ENCODE measurements at regions not wholly inside any gene's neighbourhood (a gene's known extent, or its start where the extent isn't known, plus 50 kb on each side); places are given as distances from the start of the nearest gene placed in this dataset.

- ChIA-PET CTCF (no interaction called here), POLR2A (no interaction called here)
- Mint-ChIP-seq H3K4me1 (ENCODE audit: low read depth, unreplicated experiment) (no peaks in the 10 kb centered on the region), H3K27ac (ENCODE audit: unreplicated experiment) (no peak overlapping the region), H3K36me3 (ENCODE audit: insufficient read depth, unreplicated experiment) (no peaks in the 10 kb centered on the region), H3K9me3 (ENCODE audit: unreplicated experiment) (peaks cover 26% of the 10 kb centered on the region), H3K4me3 (ENCODE audit: unreplicated experiment) (no peak overlapping the region), H3K27me3 (ENCODE audit: insufficient read depth, unreplicated experiment) (peaks cover 3% of the 10 kb centered on the region)
- no peaks in the 10 kb centered on the region for H3K27me3 ChIP-seq (replicated peaks; ENCODE audit: control insufficient read depth, insufficient read depth, low read length)
- BruUV-seq (replicated peaks), result no TSS peak
- peaks cover 6% of the 10 kb centered on the region for H3K9me3 ChIP-seq
- no peak for DNase-seq
- intact Hi-C loops (cut with micrococcal nuclease; ENCODE audit: unreplicated experiment), result no loop called here
- H3K36me3 ChIP-seq (ENCODE audit: control insufficient read depth, insufficient read depth, low read length), result no peaks in the 10 kb centered on the region
- TF ChIP-seq CTCF (IDR thresholded peaks at IDR 0.05; ENCODE audit: insufficient read depth in 1 of 2, low read depth in 1 of 2, low read length in 1 of 2, severe bottlenecking in 1 of 2, unreplicated experiment in 1 of 2), result no peak
- H3K4me3 ChIP-seq (ENCODE audit: low read depth, low read length), result no peak overlapping the region
- H3K4me1 ChIP-seq, result no peaks in the 10 kb centered on the region
Observed at GRCh38 chr10:85266808-85267207, 938.4 kb downstream of the CCSER2 start.

GRCh38 chr10:85280014-85280413 is 951.6 kb downstream of the CCSER2 start:
- ChIA-PET POLR2A (no interaction called here), CTCF (no interaction called here)
- H3K9me3 ChIP-seq, result no peaks in the 10 kb centered on the region
- no peaks in the 10 kb centered on the region for H3K9me3 Mint-ChIP-seq (ENCODE audit: unreplicated experiment)
- BruUV-seq (replicated peaks), result no TSS peak
- H3K27me3 ChIP-seq (replicated peaks; ENCODE audit: control insufficient read depth, insufficient read depth, low read length), result no peaks in the 10 kb centered on the region
- no peaks in the 10 kb centered on the region for H3K36me3 Mint-ChIP-seq (ENCODE audit: insufficient read depth, unreplicated experiment)
- peak overlapping the region; percentile 56 for H3K27ac Mint-ChIP-seq (ENCODE audit: unreplicated experiment)
- no peaks in the 10 kb centered on the region for H3K4me1 Mint-ChIP-seq (ENCODE audit: low read depth, unreplicated experiment)
- no peaks in the 10 kb centered on the region for H3K36me3 ChIP-seq (ENCODE audit: control insufficient read depth, insufficient read depth, low read length)
- no peaks in the 10 kb centered on the region for H3K27me3 Mint-ChIP-seq (ENCODE audit: insufficient read depth, unreplicated experiment)
- peak; percentile 57 to 68 for DNase-seq
- H3K4me3 Mint-ChIP-seq (ENCODE audit: unreplicated experiment), result no peak overlapping the region
- H3K4me1 ChIP-seq, result peaks cover 24% of the 10 kb centered on the region
- H3K4me3 ChIP-seq (ENCODE audit: low read depth, low read length), result no peak overlapping the region
- no peak for TF ChIP-seq CTCF (IDR thresholded peaks at IDR 0.05; ENCODE audit: insufficient read depth in 1 of 2, low read depth in 1 of 2, low read length in 1 of 2, severe bottlenecking in 1 of 2, unreplicated experiment in 1 of 2)
- intact Hi-C loops (cut with micrococcal nuclease; ENCODE audit: unreplicated experiment), result loop anchor here (5.0 kb wide), 1 partner anchor 132 kb away; no protein-coding TSS in a partner anchor

GRCh38 chr10:85284778-85285770 is 956.7 kb downstream of the CCSER2 start:
- Histone ChIP-seq H3K27me3 (replicated peaks; ENCODE audit: control insufficient read depth, insufficient read depth, low read length) (no peaks in the 10 kb centered on the region), H3K36me3 (ENCODE audit: control insufficient read depth, insufficient read depth, low read length) (no peaks in the 10 kb centered on the region), H3K4me1 (peaks cover 17% of the 10 kb centered on the region), H3K4me3 (ENCODE audit: low read depth, low read length) (no peak overlapping the region), H3K9me3 (no peaks in the 10 kb centered on the region)
- Mint-ChIP-seq H3K4me3 (ENCODE audit: unreplicated experiment) (no peak overlapping the region), H3K9me3 (ENCODE audit: unreplicated experiment) (peaks cover 21% of the 10 kb centered on the region), H3K36me3 (ENCODE audit: insufficient read depth, unreplicated experiment) (no peaks in the 10 kb centered on the region), H3K27ac (ENCODE audit: unreplicated experiment) (peak overlapping the region; percentile 35), H3K27me3 (ENCODE audit: insufficient read depth, unreplicated experiment) (no peaks in the 10 kb centered on the region), H3K4me1 (ENCODE audit: low read depth, unreplicated experiment) (no peaks in the 10 kb centered on the region)
- intact Hi-C loops (cut with micrococcal nuclease; ENCODE audit: unreplicated experiment), result loop anchor here (5.0 kb wide), 1 partner anchor 127 kb away; no protein-coding TSS in a partner anchor
- no peak for TF ChIP-seq CTCF (IDR thresholded peaks at IDR 0.05; ENCODE audit: insufficient read depth in 1 of 2, low read depth in 1 of 2, low read length in 1 of 2, severe bottlenecking in 1 of 2, unreplicated experiment in 1 of 2)
- peak; percentile 35 to 40 for DNase-seq
- POLR2A ChIA-PET, result no interaction called here
- CTCF ChIA-PET, result no interaction called here
- BruUV-seq (replicated peaks), result no TSS peak

Measured in Caco-2 (cell line).